NCI-H345 (cell line): ENCODE measurements at regions not wholly inside any gene's neighbourhood (a gene's known extent, or its start where the extent isn't known, plus 50 kb on each side); places are given as distances from the start of the nearest gene placed in this dataset.

Source experiments
- DNase-seq: peaks from one replicate; lab custom pipeline; 2025; lab: John Stamatoyannopoulos, UW

DNA sequence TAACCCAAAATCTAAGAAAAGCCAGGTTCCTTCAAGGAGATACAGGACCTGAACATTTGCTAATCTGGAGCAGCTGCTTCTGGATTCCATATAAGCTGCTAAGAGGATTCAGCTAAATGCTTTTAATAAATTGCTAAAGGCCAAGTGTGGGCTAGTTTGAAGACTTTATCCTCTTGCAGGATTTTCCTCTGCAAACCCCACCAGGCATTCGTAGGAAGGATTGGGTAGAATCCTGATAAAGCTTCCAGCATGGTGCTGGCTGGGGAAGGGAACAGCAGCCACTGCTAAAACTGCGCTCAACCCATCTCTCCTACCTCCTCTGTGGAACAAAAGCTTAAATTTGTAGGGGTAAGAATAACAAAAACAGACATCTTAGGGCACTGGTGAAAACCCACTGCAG is 61.3 kb upstream of the TAB3 start:
- DNase-seq = no peak

DNA sequence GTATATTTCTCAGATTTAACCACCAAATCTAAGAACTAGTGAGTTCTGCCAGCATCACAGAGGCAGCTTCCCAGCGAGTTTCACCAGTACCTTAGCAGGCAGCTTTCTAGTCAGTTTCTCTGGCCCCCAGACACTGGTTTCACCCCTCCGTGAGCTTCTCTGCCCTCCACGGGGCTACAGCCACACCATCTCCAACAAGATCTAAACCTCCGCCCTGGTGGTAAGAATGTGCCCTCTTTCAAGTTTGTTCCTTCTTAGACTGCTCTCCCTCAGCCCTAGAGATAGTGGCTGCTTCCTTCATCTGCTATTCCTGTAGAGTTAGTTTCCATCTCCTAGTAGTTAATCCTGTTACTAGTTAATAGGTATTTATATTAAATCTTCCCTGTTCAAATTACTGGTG is 60.5 kb upstream of the TAB3 start:
- no peak for DNase-seq

GRCh38 chrX:30948626-30949025 is 59.6 kb upstream of the TAB3 start:
- DNase-seq = no peak

DNA sequence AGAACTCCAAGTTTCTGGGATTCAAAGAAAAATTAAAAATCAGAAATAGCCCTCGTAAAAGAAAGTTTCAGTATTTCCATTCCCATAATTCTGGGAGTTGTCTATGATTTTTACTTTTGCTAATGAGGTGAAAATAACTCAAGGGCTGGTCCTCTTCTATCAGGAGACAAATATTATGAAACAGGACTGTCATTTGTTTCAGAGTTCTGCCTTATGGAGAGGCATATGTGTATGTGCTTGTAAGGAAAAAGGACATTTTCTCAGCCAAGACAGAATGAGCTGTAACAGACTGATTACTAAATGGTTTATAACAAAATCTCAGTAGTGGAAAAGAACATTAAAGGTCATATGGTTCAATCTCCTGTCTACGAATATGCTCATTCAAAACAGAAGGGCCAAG is 59.0 kb upstream of the TAB3 start:
- DNase-seq = no peak

- DNase-seq = no peak
Observed at GRCh38 chrX:30943984-30944383, 54.9 kb upstream of the TAB3 start.

DNA sequence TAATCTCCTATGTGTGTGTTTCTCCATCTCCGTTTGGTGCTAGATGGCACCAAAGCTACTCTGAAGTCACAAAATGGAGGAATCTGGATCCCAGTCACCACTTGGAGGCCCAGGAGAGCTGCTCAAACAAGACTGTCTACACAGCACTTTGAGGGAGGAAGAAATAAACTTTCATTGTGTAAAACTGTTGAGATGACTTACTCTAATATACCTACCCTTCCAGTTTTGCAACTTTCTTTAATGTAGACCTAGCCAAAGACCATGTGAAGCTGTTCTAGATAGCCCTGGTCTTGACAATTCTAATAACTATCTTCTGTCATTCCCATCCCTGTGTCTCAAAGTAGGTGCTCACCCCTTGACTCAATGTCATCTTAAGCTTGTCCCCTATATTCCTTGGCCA is 52.8 kb upstream of the TAB3 start:
- DNase-seq = no peak

DNA sequence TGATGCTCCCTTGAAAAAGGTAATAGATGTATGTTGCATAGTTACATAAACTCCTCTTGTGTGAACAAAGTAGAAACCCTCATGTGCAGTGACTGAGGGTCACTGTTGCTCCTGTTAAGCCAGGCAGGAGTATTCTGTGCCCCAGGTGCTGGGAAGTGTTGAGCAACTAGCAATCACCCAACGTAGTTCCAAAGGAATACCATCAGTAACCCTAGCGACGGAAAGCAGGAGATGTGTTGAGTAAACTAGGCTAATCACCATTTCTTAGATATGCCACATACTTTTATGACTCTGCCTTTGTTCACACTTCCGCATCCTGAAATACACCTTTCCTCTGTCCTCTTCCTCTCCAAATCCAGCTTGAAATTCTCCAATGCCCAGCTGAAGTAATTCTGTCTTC is 50.9 kb upstream of the TAB3 start:
- no peak for DNase-seq
